Right lobe of liver (tissue), 4 donors: ENCODE measurements at regions not wholly inside any gene's neighbourhood (a gene's known extent, or its start where the extent isn't known, plus 50 kb on each side); places are given as distances from the start of the nearest gene placed in this dataset.

Experiments used
- CTCF ChIP-seq, 4 donors: fragments of 200-600 bp in 3 of 4; fragments of 450-650 bp in 1 of 4; IDR thresholded peaks; one replicate each; pipeline versions ENCODE4 v1.5.1 to v1.8.0; 2016 to 2022; ENCODE audit warnings: antibody characterized with exemption in 4 of 4, mild to moderate bottlenecking in 2 of 4
- POLR2A ChIP-seq: fragments of 450-650 bp; IDR thresholded peaks from one replicate; pipeline ENCODE4 v1.6.1; 2017; ENCODE audit warnings: antibody characterized with exemption, mild to moderate bottlenecking
- donor health status: DM: no; HTN: no; CAD: no.
- donor health status: DM: no; HTN: no; CAD: no.
- donor health status: DM: no; HTN: yes; CAD: no.

DNA sequence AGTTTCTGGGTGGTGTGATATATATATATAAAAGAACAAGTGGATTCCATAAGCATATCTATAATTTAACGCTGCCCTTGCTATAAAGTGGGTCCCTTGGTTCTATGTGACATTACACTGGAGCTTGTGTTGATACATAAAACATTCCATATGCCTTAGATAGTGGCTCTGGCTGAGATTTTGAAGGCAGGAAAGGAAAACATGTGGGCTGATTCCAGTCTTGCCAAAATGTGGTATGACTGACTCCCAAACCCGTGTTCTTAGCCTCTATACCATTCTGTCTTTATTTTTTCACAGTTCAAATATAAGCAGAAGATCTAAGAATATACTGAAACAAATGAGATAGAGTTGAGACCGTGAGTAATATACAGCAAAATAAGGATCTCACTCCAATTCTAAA, 522.8 kb upstream of the LRRC4C start:
- TF ChIP-seq POLR2A (no peak), CTCF (IDR thresholded peaks at IDR 0.05) (no peak)
